Gastroesophageal sphincter (tissue), 3 donors: ENCODE measurements at regions not wholly inside any gene's neighbourhood (a gene's known extent, or its start where the extent isn't known, plus 50 kb on each side); places are given as distances from the start of the nearest gene placed in this dataset.

ENCODE experiments used
- EP300 ChIP-seq: sonication (generic); formaldehyde crosslinking; IDR thresholded peaks from one replicate; pipeline ENCODE4 v1.6.1; 2017; ENCODE audit warnings: antibody characterized with exemption, mild to moderate bottlenecking
- TF ChIP-seq, protein P1 (sequence below), 4 experiments: fragments of 200-600 bp in 2 of 4; fragments of 450-650 bp in 2 of 4; sonication (generic) in 1 of 4; IDR thresholded peaks; one replicate each; pipeline ENCODE4 v1.5.1; 2017 to 2019; ENCODE audit warnings: antibody characterized with exemption in 4 of 4, mild to moderate bottlenecking in 2 of 4, moderate library complexity in 2 of 4

DNA sequence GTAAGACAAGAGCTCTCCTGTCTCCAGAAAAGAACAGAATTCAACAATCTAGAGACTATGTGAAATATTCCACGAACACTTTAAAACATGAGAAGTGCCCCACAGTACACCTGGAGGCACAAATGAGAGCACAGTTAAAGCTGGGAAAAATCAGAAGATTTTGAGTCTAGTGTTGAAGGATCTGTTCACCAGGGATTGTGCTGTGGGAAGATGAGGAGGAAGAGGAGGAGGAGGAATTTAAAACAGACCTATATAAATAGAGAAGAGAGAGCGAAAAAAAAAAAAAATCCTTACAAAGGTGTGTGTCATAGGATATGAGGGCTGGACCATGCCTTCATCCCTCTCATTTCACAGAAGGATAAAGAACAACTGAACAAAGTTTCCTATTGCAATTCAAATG lies 361.0 kb upstream of the SEMA6D start:
- TF ChIP-seq, protein P1, sequence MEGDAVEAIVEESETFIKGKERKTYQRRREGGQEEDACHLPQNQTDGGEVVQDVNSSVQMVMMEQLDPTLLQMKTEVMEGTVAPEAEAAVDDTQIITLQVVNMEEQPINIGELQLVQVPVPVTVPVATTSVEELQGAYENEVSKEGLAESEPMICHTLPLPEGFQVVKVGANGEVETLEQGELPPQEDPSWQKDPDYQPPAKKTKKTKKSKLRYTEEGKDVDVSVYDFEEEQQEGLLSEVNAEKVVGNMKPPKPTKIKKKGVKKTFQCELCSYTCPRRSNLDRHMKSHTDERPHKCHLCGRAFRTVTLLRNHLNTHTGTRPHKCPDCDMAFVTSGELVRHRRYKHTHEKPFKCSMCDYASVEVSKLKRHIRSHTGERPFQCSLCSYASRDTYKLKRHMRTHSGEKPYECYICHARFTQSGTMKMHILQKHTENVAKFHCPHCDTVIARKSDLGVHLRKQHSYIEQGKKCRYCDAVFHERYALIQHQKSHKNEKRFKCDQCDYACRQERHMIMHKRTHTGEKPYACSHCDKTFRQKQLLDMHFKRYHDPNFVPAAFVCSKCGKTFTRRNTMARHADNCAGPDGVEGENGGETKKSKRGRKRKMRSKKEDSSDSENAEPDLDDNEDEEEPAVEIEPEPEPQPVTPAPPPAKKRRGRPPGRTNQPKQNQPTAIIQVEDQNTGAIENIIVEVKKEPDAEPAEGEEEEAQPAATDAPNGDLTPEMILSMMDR (IDR thresholded peaks at IDR 0.05) = no peak
- no peak for TF ChIP-seq EP300
